AML-193 (cell line): ENCODE measurements at regions not wholly inside any gene's neighbourhood (a gene's known extent, or its start where the extent isn't known, plus 50 kb on each side); places are given as distances from the start of the nearest gene placed in this dataset.
"Not testable (repeated sequence)": the region's sequence is repeated elsewhere in the genome, so short reads cannot be mapped to it uniquely, and the experiment has no call there.

ENCODE experiments used
- DNase-seq, 2 experiments: peaks; one replicate each; lab custom pipeline; 2025; lab: John Stamatoyannopoulos, UW

GRCh38 chr5:67880876-67881275, 334.7 kb upstream of the PIK3R1 start:
- no peak for DNase-seq

GRCh38 chr5:67880511-67880805, 335.1 kb upstream of the PIK3R1 start:
- DNase-seq = no peak

GRCh38 chr5:67879620-67880510, 335.7 kb upstream of the PIK3R1 start:
- no peak for DNase-seq

- no peak for DNase-seq
These were observed 336.6 kb upstream of the PIK3R1 start for GRCh38 chr5:67878933-67879332.

GRCh38 chr5:67876371-67876770, 339.2 kb upstream of the PIK3R1 start:
- DNase-seq = no peak

GRCh38 chr5:67875601-67876000, 340.0 kb upstream of the PIK3R1 start:
- DNase-seq = no peak

- DNase-seq = no peak
These were observed 341.6 kb upstream of the PIK3R1 start for GRCh38 chr5:67873935-67874334.

- DNase-seq = no peak
These were observed 344.9 kb upstream of the PIK3R1 start for GRCh38 chr5:67870662-67871061.

- not testable (repeated sequence) for DNase-seq
These were observed 351.2 kb upstream of the PIK3R1 start for GRCh38 chr5:67864335-67864734.

- no peak for DNase-seq
These were observed 357.0 kb upstream of the PIK3R1 start for GRCh38 chr5:67858471-67859031.

GRCh38 chr5:67857502-67857901, 358.1 kb upstream of the PIK3R1 start:
- DNase-seq = no peak

GRCh38 chr5:67855523-67855922, 360.0 kb upstream of the PIK3R1 start:
- DNase-seq = no peak

- DNase-seq = not testable (repeated sequence)
These were observed 364.6 kb upstream of the PIK3R1 start for GRCh38 chr5:67850906-67851305.

- DNase-seq = no peak
These were observed 370.6 kb upstream of the PIK3R1 start for GRCh38 chr5:67844924-67845323.

GRCh38 chr5:67842806-67843205, 372.8 kb upstream of the PIK3R1 start:
- DNase-seq = no peak

GRCh38 chr5:67837225-67837624, 378.3 kb upstream of the PIK3R1 start:
- DNase-seq = not testable (repeated sequence)

- DNase-seq = not testable (repeated sequence)
These were observed 379.1 kb upstream of the PIK3R1 start for GRCh38 chr5:67836496-67836895.

- no peak for DNase-seq
These were observed 384.5 kb upstream of the PIK3R1 start for GRCh38 chr5:67831048-67831447.

GRCh38 chr5:67827541-67827940, 388.0 kb upstream of the PIK3R1 start:
- DNase-seq = no peak

- DNase-seq = no peak
These were observed 390.7 kb upstream of the PIK3R1 start for GRCh38 chr5:67824852-67825251.

GRCh38 chr5:67817652-67818051, 397.9 kb upstream of the PIK3R1 start:
- DNase-seq = no peak

- DNase-seq = no peak
These were observed 399.1 kb upstream of the PIK3R1 start for GRCh38 chr5:67816456-67816855.

- no peak for DNase-seq
These were observed 399.8 kb upstream of the PIK3R1 start for GRCh38 chr5:67815455-67816391.
